HG03064 (cell line): ENCODE measurements at regions not wholly inside any gene's neighbourhood (a gene's known extent, or its start where the extent isn't known, plus 50 kb on each side); places are given as distances from the start of the nearest gene placed in this dataset.

Source experiments
- ATAC-seq: cut with Tn5 transposase; IDR thresholded peaks from one replicate; pipeline ENCODE4 v1.9.1; 2021; ENCODE audit warnings: low read depth; ENCODE audit not compliant: unreplicated experiment

DNA sequence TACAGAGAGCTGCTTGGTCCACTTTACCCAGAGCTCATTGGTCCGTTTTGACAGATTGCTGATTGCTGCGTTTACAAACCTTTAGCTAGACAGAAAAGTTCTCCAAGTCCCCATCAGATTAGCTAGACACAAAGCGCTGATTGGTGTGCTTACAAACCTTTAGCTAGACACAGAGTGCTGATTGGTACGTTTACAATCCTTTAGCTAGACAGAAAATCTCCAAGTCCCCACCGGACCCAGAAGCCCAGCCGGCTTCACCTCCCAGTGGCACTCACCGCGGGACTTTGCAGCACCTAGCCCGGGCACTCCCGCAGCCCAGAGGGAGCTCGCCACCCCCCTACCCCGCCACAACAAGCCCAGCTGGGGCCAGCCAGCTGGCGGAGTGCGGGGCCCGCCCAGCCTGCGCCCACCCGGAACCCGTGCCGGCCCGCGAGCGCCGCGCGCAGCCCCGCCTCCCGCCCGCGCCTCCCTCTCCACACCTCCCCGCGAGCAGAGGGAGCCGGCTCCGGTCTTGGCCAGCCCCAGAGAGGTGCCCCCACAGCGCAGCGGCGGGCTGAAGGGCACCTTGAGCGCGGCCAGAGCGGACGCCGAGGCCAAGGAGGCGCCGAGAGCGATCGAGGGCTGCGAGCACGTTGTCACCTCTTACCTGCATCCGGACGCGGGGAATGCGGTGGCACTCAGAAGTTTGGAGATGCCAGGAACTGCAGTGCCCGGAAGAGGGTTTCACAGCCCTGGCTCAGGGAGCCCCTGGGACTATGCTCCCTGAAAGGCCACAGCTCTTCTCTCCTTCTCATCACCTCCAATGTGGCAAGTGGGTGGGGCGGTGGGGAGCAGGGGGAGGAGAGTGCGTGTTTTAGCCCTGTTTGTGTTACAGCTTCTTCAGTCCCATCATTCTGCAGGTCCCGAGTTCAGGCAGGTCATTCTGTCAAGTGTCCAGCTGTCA is 1504.5 kb downstream of the CDH11 start:
- no peak for ATAC-seq

GRCh38 chr16:63614429-63614828 is 1507.4 kb downstream of the CDH11 start:
- ATAC-seq, result no peak

GRCh38 chr16:63613701-63614100 is 1508.2 kb downstream of the CDH11 start:
- ATAC-seq, result no peak

DNA sequence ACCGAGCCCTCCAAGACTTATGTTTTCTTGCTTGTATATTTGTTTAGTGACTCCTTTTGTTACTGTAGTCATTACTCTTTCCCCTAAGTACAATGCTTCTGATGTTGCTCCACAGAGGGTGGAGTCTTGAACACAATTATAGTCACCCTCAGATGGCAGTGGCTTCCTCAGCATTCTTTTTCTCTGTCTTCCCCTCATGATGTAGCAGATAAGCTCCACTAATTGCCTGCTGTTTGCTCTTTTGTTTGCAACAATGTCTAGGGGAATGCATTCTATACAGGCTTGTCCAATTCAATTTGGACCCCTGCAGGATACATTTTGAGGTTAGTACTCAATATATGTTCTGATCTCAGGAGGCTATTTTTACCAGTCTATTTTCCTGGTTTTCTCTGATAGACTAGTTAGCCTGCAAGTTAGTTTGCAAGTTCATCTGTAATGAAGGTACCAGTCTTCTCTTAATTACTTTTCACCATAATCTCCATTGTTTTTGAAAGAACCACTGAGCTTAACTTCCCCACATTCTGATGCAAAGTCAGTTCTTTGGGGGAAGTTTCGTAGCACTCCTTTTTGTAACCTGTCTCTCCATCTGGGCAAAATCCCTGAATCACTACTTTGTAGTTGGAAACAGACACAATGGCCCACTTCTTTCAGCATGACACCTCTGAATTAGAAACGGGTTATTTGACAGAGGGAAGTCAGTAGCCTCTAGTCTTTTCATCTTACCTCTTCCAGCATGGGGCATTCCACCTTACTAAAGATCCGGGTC is 1509.2 kb downstream of the CDH11 start:
- no peak for ATAC-seq

DNA sequence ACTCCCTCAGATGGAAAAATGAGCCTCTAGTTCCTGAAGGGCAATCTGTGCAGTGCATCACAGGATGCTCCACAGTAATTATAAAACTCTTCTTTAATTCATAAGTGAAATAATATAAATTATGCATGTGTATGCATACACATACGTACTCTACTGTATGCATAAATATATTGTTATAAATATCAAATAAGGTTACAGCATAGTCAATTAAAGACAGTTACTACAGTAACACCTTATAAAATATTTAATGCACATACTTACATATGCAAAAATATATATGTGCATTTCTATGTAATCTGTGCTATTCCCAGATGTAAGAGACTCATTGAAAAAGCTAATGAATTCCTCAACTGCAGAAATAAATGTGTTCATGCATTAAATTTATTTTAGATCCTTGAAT is 1515.1 kb downstream of the CDH11 start:
- ATAC-seq, result no peak

DNA sequence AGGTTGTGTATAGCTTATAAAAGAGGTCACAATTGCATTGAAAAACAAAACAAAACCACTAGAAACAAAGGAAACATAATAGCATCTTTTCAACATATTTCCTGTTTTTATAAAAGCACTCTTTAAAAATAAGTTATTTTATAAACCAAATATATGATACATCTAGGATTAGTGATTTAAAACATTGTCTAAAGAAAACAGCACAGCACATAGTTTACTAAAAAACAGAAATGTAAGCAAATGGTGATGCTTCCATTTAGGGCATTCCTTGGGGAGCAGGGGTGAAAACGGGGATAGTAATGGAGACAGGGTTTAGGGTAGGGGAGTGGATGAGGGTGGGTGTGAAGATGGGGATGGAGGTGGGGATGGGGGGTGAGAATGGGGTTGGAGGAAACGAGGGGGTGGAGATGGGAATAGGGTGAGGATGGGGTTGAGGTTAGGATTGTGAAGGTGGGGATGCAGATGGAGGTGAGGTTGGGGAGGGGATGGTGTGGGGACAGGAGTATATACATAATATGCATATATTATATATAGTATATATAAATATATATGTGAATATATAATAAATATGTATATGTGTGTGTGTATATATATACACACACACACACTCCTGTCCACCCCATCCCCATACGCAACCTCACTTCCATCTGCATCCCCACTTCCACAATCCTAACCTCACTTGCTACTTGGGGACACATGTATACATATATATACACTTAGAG is 1519.5 kb downstream of the CDH11 start:
- ATAC-seq, result no peak

- ATAC-seq, result no peak
Observed at GRCh38 chr16:63596716-63597115, 1525.1 kb downstream of the CDH11 start.

GRCh38 chr16:63592852-63593251 is 1529.0 kb downstream of the CDH11 start:
- ATAC-seq, result no peak

GRCh38 chr16:63581570-63581969 is 1540.3 kb downstream of the CDH11 start:
- no peak for ATAC-seq

DNA sequence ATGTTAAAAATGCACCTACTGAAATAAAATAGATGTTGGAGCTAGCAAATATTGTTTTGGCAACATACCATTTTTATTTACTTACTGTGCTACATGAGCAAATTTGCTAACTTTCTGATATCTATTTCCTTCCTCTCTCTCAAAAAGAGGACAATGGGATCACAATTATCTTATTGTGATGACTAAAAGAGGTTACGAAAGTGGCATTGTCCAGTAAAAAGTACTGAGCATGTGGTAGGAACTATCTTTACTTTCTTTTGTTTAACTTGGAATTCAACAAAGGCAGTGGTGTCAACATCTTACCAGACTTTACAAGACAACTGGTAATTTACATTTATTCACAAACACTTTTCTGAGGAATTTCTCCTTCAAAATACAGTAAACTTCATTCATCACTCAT is 1542.6 kb upstream of the CDH8 start:
- ATAC-seq, result no peak

GRCh38 chr16:63577891-63578290 is 1541.7 kb upstream of the CDH8 start:
- no peak for ATAC-seq

- no peak for ATAC-seq
Observed at GRCh38 chr16:63575041-63575440, 1538.8 kb upstream of the CDH8 start.

GRCh38 chr16:63568164-63568563 is 1531.9 kb upstream of the CDH8 start:
- ATAC-seq, result no peak

DNA sequence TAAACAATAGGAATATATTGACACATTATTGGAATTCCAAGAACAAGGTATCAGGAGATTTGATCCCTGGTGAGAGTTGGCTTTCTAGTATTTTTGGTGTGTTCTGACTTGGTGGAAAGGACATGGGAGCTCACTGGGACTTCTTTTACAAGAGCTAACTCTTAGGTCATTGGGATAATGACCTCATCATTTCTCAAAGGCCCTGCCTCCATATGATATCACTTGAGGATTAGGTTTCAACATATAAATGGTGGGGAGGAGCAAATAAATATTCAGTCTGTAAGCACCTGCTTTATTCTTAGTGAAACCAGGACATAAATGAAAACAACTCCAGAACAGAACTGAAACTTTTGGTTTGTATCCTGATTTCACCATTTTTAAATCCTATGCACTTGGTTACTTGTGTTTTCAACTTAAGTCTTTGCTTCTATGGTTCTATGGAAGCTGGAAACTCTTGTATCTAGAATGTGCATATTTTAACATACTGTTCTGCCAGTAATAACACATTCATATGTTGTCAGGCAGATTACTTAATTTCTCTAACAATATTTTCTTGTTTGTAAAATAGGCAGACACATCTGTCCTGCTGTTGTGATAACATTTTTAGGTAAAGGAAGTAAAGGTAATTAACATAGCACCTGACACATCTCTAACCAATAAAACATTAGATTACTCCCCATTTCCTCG is 1527.7 kb upstream of the CDH8 start:
- no peak for ATAC-seq

DNA sequence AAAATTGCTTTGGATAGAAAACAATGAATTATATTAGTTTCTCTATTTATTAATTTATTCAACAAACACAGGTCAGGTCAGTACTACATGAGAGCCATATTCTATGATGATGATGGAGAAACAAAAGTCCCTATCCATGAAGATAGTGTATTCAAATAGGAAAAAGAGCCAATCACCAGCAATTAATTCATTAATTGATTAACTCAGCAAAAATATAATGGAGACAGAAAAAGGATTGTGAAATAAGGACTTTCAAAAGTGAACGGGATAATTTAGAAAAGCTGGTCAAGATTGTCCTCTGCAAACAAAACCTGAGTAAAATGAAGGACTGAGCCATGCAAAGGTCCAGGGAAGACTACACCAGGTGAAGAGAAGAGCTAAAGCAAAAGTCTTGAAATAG is 1517.7 kb upstream of the CDH8 start:
- no peak for ATAC-seq

GRCh38 chr16:63539276-63539675 is 1503.0 kb upstream of the CDH8 start:
- ATAC-seq, result no peak

GRCh38 chr16:63530974-63531373 is 1494.7 kb upstream of the CDH8 start:
- ATAC-seq, result no peak

DNA sequence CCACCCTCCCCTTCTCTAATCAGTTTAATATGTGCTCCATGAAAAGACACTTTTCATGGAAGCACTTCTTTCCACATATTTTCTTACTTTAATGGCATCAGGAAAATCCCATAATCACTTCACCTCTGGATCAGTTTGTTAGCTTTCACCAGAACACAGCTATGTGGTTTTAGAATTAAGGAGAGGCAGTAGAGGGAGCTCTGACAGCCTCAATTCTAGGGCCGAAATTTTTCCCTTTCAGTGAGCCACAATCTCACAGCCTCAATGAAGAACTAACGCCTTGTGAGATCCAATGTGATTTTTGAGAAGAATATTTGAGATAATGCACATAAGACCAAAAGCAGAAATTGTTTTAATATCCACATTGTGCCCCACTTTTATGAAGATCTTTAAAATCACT is 1494.0 kb upstream of the CDH8 start:
- ATAC-seq, result no peak

DNA sequence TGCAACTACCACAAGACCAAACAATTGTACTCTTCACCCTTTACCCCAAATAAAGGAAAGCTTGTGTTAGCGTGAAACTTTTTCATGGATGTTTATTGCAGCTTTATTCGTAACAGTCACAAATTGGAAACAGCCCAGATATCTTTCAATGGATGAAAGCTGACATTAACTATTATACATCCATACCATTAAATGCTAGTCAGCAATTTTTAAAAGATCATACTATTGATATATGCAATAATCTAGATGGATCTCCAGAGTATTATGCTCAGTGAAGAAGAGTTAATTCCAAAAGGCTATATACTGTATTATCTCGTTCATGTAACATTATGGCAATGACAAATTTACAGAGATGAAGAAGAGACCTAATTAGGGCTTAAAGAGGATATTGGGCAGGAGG is 1491.2 kb upstream of the CDH8 start:
- ATAC-seq, result no peak

GRCh38 chr16:63516394-63516793 is 1480.2 kb upstream of the CDH8 start:
- ATAC-seq, result no peak

DNA sequence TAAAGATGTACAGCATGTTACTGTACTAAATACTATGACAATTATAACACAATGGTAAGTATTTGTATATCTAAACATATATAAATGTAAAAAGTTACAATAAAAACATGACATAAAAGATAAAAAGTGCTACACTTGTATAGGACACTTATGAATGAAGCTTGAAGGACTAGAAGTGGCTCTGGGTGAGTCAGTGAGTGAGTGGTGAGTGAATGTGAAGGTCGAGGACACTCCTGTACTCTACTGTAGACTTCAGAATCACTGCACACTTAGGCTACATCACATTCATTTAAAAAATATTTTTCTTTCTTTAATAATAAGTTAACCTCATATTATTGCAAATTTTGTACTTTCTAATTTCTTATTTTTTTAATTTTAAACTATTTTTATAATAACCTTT is 1476.7 kb upstream of the CDH8 start:
- ATAC-seq, result no peak
